Sigmoid colon (tissue), 4 donors: ENCODE measurements at regions not wholly inside any gene's neighbourhood (a gene's known extent, or its start where the extent isn't known, plus 50 kb on each side); places are given as distances from the start of the nearest gene placed in this dataset.

ENCODE experiments used
- CTCF ChIP-seq, 4 experiments: fragments of 450-650 bp in 3 of 4; fragments of 200-600 bp in 1 of 4; IDR thresholded peaks; one replicate each; pipeline ENCODE4 v1.5.1; 2016 to 2019; ENCODE audit warnings: antibody characterized with exemption in 4 of 4, mild to moderate bottlenecking in 3 of 4, moderate library complexity in 2 of 4
- EP300 ChIP-seq, 4 donors: sonication (generic); formaldehyde crosslinking; IDR thresholded peaks; one replicate each; pipeline ENCODE4 v1.6.1; 2017; ENCODE audit warnings: antibody characterized with exemption in 4 of 4
- POLR2A ChIP-seq, 2 donors: fragments of 450-650 bp; IDR thresholded peaks; one replicate each; pipeline ENCODE4 v1.6.1; 2016; ENCODE audit warnings: antibody characterized with exemption in 2 of 2, mild to moderate bottlenecking in 2 of 2, moderate library complexity in 2 of 2
- POLR2AphosphoS5 ChIP-seq, 4 donors: sonication (generic); formaldehyde crosslinking; IDR thresholded peaks; one replicate each; pipeline ENCODE4 v1.6.1; 2017; ENCODE audit warnings: antibody characterized with exemption in 4 of 4

DNA sequence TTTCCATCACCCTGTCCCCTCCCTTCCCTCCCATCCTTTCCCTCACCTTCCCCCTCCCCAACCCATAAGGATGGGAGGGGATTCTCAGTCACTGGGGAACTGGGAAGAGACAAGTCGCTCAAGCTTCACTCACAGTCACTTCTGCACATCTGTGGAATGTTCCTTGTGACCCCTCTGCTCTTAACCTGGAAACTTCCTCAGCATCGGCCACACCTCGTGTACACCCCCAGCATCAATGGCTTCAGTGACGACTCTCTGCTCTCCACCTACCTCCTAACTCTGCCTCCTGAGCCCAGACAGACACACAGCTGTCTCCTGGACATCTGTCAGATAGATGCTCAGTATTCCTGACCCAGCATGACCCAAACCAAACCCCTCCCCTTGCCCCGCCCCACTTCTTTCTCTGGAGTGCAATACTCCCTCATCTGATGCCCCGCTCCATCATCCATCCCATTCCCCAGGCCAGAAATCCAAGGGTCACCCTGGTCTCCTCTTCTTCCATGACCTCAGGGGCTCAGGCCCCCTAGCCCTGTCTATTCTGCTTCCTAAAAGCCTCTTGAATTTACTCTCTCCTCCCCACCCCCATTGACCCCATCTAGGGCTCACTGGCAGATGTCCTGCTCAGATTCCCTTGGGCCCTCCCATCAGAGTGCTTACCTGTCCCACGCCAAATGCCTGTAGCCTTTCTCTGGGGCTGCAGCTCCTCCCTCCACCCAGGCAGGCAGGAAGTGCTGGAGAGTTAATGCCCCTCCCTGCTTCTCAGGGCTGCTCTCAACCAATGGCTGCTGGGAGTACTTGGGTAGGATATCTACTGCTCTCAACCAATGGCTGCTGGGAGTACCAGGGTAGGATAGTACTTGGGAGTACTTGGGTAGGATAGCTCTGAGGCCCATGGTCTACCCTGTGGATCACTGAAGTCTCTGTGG lies 83.1 kb upstream of the CSF3R start:
- TF ChIP-seq POLR2A (IDR thresholded peaks at IDR 0.05) (no peak), CTCF (IDR thresholded peaks at IDR 0.05) (no peak), POLR2AphosphoS5 (IDR thresholded peaks at IDR 0.05) (no peak), EP300 (IDR thresholded peaks at IDR 0.05) (no peak)
